Renal pelvis (tissue), 1 donor: ENCODE measurements at regions not wholly inside any gene's neighbourhood (a gene's known extent, or its start where the extent isn't known, plus 50 kb on each side); places are given as distances from the start of the nearest gene placed in this dataset.

ENCODE experiments used
- DNase-seq: peaks from one replicate; pipeline ENCODE4 v3.0.0-alpha.2; 2013

GRCh38 chr5:39891376-39891775 is 466.6 kb upstream of the DAB2 start:
- no peak for DNase-seq

- DNase-seq = no peak
Observed at GRCh38 chr5:39880985-39881384, 456.2 kb upstream of the DAB2 start.

- DNase-seq = no peak
Observed at GRCh38 chr5:39877479-39877878, 452.7 kb upstream of the DAB2 start.

GRCh38 chr5:39876146-39876545 is 451.4 kb upstream of the DAB2 start:
- DNase-seq = no peak

GRCh38 chr5:39870137-39870536 is 445.4 kb upstream of the DAB2 start:
- no peak for DNase-seq

GRCh38 chr5:39869396-39869795 is 444.6 kb upstream of the DAB2 start:
- DNase-seq = no peak

GRCh38 chr5:39867923-39868322 is 443.1 kb upstream of the DAB2 start:
- DNase-seq = no peak

GRCh38 chr5:39863926-39864552 is 439.3 kb upstream of the DAB2 start:
- DNase-seq = no peak

GRCh38 chr5:39857041-39857440 is 432.3 kb upstream of the DAB2 start:
- DNase-seq = no peak

GRCh38 chr5:39854771-39855410 is 430.1 kb upstream of the DAB2 start:
- DNase-seq = no peak

- no peak for DNase-seq
Observed at GRCh38 chr5:39850291-39850690, 425.5 kb upstream of the DAB2 start.

- DNase-seq = no peak
Observed at GRCh38 chr5:39846144-39846543, 421.4 kb upstream of the DAB2 start.

GRCh38 chr5:39843767-39844166 is 419.0 kb upstream of the DAB2 start:
- DNase-seq = no peak

- DNase-seq = no peak
Observed at GRCh38 chr5:39835371-39835770, 410.6 kb upstream of the DAB2 start.

- DNase-seq = no peak
Observed at GRCh38 chr5:39829441-39829840, 404.7 kb upstream of the DAB2 start.

- no peak for DNase-seq
Observed at GRCh38 chr5:39826051-39826450, 401.3 kb upstream of the DAB2 start.

- DNase-seq = no peak
Observed at GRCh38 chr5:39825301-39825700, 400.5 kb upstream of the DAB2 start.

GRCh38 chr5:39822020-39822419 is 397.2 kb upstream of the DAB2 start:
- DNase-seq = no peak

- no peak for DNase-seq
Observed at GRCh38 chr5:39816866-39817265, 392.1 kb upstream of the DAB2 start.

- DNase-seq = no peak
Observed at GRCh38 chr5:39816156-39816845, 391.5 kb upstream of the DAB2 start.

GRCh38 chr5:39815711-39816110 is 390.9 kb upstream of the DAB2 start:
- DNase-seq = no peak

- no peak for DNase-seq
Observed at GRCh38 chr5:39811381-39811780, 386.6 kb upstream of the DAB2 start.

- no peak for DNase-seq
Observed at GRCh38 chr5:39808656-39809055, 383.9 kb upstream of the DAB2 start.

GRCh38 chr5:39801306-39801705 is 376.5 kb upstream of the DAB2 start:
- DNase-seq = no peak
